LNCaP clone FGC (cell line): ENCODE measurements at regions not wholly inside any gene's neighbourhood (a gene's known extent, or its start where the extent isn't known, plus 50 kb on each side); places are given as distances from the start of the nearest gene placed in this dataset.
"Not testable (repeated sequence)": the region's sequence is repeated elsewhere in the genome, so short reads cannot be mapped to it uniquely, and the experiment has no call there.

ENCODE experiments used
- DNase-seq: peaks from one replicate; pipeline ENCODE4 v3.0.0-alpha.2; 2011; ENCODE audit warnings: low read depth
- H3K4me3 ChIP-seq: 2 replicates; pipeline ENCODE4 v1.5.1; 2011; ENCODE audit warnings: mild to moderate bottlenecking, low read depth, low read length, control low read depth
- CTCF ChIP-seq: IDR thresholded peaks from 2 replicates; pipeline ENCODE4 v1.5.1; 2012; ENCODE audit warnings: mild to moderate bottlenecking; ENCODE audit not compliant: control insufficient read depth, insufficient read depth; ENCODE audit errors: extremely low read depth

GRCh38 chr2:90221300-90221651 lies 1529.8 kb downstream of the RPIA start:
- TF ChIP-seq CTCF, result no peak
- no peak overlapping the region for H3K4me3 ChIP-seq

GRCh38 chr2:90224767-90225166 lies 1533.3 kb downstream of the RPIA start:
- not testable (repeated sequence) for H3K4me3 ChIP-seq, DNase-seq

More at GRCh38 chr2:90221300-90221651, 1529.8 kb downstream of the RPIA start:
- DNase-seq, result no peak

GRCh38 chr2:90226465-90227072 lies 1535.1 kb downstream of the RPIA start:
- TF ChIP-seq CTCF, result 0 out of 2 replicates have a peak, but pooled peaks have one; percentile 17
- not testable (repeated sequence) for DNase-seq

GRCh38 chr2:90231199-90231598 lies 1539.7 kb downstream of the RPIA start:
- DNase-seq, H3K4me3 ChIP-seq: not testable (repeated sequence)

More at GRCh38 chr2:90226465-90227072, 1535.1 kb downstream of the RPIA start:
- not testable (repeated sequence) for H3K4me3 ChIP-seq

- H3K4me3 ChIP-seq, DNase-seq: not testable (repeated sequence)
These were observed 1544.0 kb downstream of the RPIA start for GRCh38 chr2:90235452-90235851.

GRCh38 chr2:90237923-90238361 lies 1546.5 kb downstream of the RPIA start:
- H3K4me3 ChIP-seq, result not testable (repeated sequence)
- DNase-seq, result peak; percentile 0

- H3K4me3 ChIP-seq, DNase-seq: not testable (repeated sequence)
These were observed 1547.2 kb downstream of the RPIA start for GRCh38 chr2:90238505-90239230.

- peak; percentile 0 for DNase-seq
- not testable (repeated sequence) for H3K4me3 ChIP-seq
- peak; percentile 23 for TF ChIP-seq CTCF
These were observed 1548.3 kb downstream of the RPIA start for GRCh38 chr2:90239769-90240168.

GRCh38 chr2:90244902-90245765 lies 1553.7 kb downstream of the RPIA start:
- H3K4me3 ChIP-seq, DNase-seq: not testable (repeated sequence)

GRCh38 chr2:90248400-90248799 lies 1556.9 kb downstream of the RPIA start:
- H3K4me3 ChIP-seq, DNase-seq: not testable (repeated sequence)

GRCh38 chr2:90250350-90250749 lies 1558.9 kb downstream of the RPIA start:
- not testable (repeated sequence) for DNase-seq, H3K4me3 ChIP-seq

- H3K4me3 ChIP-seq, DNase-seq: not testable (repeated sequence)
These were observed 1560.1 kb downstream of the RPIA start for GRCh38 chr2:90251576-90251975.

GRCh38 chr2:90253306-90253705 lies 1561.8 kb downstream of the RPIA start:
- H3K4me3 ChIP-seq, DNase-seq: not testable (repeated sequence)

GRCh38 chr2:90266888-90267287 lies 1575.4 kb downstream of the RPIA start:
- DNase-seq, result not testable (repeated sequence)

GRCh38 chr2:90287751-90288150 lies 1596.3 kb downstream of the RPIA start:
- H3K4me3 ChIP-seq, DNase-seq: not testable (repeated sequence)

More at GRCh38 chr2:90266888-90267287, 1575.4 kb downstream of the RPIA start:
- not testable (repeated sequence) for H3K4me3 ChIP-seq
